ENCODE measurements at regions not wholly inside any gene's neighbourhood (a gene's known extent, or its start where the extent isn't known, plus 50 kb on each side); places are given as distances from the start of the nearest gene placed in this dataset.

DNA sequence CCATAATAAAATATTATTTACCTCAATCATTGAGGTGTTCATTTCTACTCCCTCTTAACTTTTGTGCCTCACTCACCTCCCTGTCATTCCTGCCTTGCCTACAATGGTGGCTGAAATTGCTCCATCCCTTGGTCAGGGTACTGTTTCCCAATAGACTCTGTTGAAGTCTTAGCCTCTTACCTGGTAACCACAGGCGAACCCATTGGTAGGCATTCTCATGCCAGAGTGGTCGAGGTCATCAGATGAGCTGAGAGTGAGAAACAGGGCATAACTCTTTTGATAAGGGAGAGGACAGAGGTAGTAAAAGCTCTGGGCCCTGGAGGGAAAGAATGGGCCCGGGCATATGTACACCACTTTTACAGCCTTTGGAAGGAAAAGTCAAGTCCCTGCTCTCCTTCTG lies 265.6 kb downstream of the ARRDC4 start:
- H3K27ac ChIP-seq (ENCODE audit: low read depth, low read length): no peak overlapping the region
- H3K4me1 ChIP-seq (ENCODE audit: control insufficient read depth, insufficient read depth, low read length): no peaks in the 10 kb centered on the region
- H3K9ac ChIP-seq (ENCODE audit: low read length): no peak overlapping the region
- H3K27me3 ChIP-seq (ENCODE audit: control insufficient read depth, insufficient read depth, low read length): no peaks in the 10 kb centered on the region
- no peak overlapping the region for H3K4me3 ChIP-seq (ENCODE audit: low read length)
- no peaks in the 10 kb centered on the region for H3K36me3 ChIP-seq (ENCODE audit: control insufficient read depth, insufficient read depth, low read length)

- H3K4me1 ChIP-seq (ENCODE audit: control insufficient read depth, insufficient read depth, low read length): no peaks in the 10 kb centered on the region
- H3K27ac ChIP-seq (ENCODE audit: low read depth, low read length): no peak overlapping the region
- H3K9ac ChIP-seq (ENCODE audit: low read length): no peak overlapping the region
- no peaks in the 10 kb centered on the region for H3K27me3 ChIP-seq (ENCODE audit: control insufficient read depth, insufficient read depth, low read length)
- no peaks in the 10 kb centered on the region for H3K36me3 ChIP-seq (ENCODE audit: control insufficient read depth, insufficient read depth, low read length)
- H3K4me3 ChIP-seq (ENCODE audit: low read length): no peak overlapping the region
These were observed 266.1 kb downstream of the ARRDC4 start for GRCh38 chr15:98226578-98226977.

DNA sequence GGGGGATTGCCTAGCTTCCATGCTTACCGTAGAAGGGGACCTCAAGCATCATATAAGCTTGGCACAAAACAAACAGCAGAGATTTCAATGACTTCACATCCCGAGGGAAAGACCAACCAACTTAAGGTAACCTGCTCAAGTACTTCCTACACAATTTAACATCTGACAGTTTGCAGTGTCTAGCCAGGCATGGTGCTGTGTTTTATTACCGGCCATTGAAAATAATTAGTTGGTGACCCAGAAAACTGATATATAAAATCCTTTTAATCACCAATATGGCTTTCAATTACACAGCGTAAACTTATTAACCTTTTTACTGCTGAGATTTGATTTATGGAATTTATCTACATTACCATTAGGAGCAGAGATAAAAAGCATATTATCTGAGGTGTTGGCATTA lies 268.3 kb downstream of the ARRDC4 start:
- no peaks in the 10 kb centered on the region for H3K4me1 ChIP-seq (ENCODE audit: control insufficient read depth, insufficient read depth, low read length)
- H3K9ac ChIP-seq (ENCODE audit: low read length): no peak overlapping the region
- H3K27me3 ChIP-seq (ENCODE audit: control insufficient read depth, insufficient read depth, low read length): no peaks in the 10 kb centered on the region
- H3K27ac ChIP-seq (ENCODE audit: low read depth, low read length): no peak overlapping the region
- H3K4me3 ChIP-seq (ENCODE audit: low read length): no peak overlapping the region
- no peaks in the 10 kb centered on the region for H3K36me3 ChIP-seq (ENCODE audit: control insufficient read depth, insufficient read depth, low read length)

DNA sequence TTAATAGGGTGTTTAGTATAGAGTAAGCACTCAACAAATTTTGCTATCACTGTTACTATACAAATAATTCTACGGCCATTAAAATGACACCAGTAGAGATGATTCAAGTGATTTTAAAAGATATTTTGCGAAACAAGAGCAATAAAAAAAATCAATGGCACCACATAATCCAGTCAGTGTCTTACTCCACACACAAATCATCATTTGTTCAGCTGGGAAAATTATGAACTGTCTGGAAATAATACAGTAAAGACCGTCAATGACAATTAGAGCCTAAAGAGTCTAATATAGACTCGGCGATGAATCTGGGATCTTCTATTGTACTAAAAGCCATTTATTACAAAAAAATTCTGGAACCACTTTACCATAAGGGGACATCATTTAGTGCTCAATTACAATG lies 270.5 kb downstream of the ARRDC4 start:
- H3K4me1 ChIP-seq (ENCODE audit: control insufficient read depth, insufficient read depth, low read length): no peaks in the 10 kb centered on the region

GRCh38 chr15:98231696-98232440 lies 271.4 kb downstream of the ARRDC4 start:
- H3K4me1 ChIP-seq (ENCODE audit: control insufficient read depth, insufficient read depth, low read length): no peaks in the 10 kb centered on the region
- no peak overlapping the region for H3K9ac ChIP-seq (ENCODE audit: low read length)
- H3K36me3 ChIP-seq (ENCODE audit: control insufficient read depth, insufficient read depth, low read length): no peaks in the 10 kb centered on the region
- H3K27ac ChIP-seq (ENCODE audit: low read depth, low read length): no peak overlapping the region
- H3K27me3 ChIP-seq (ENCODE audit: control insufficient read depth, insufficient read depth, low read length): no peaks in the 10 kb centered on the region
- no peak overlapping the region for H3K4me3 ChIP-seq (ENCODE audit: low read length)

More for the DNA sequence above, 270.5 kb downstream of the ARRDC4 start:
- no peaks in the 10 kb centered on the region for H3K36me3 ChIP-seq (ENCODE audit: control insufficient read depth, insufficient read depth, low read length)
- H3K9ac ChIP-seq (ENCODE audit: low read length): no peak overlapping the region
- no peak overlapping the region for H3K4me3 ChIP-seq (ENCODE audit: low read length)
- H3K27ac ChIP-seq (ENCODE audit: low read depth, low read length): no peak overlapping the region
- no peaks in the 10 kb centered on the region for H3K27me3 ChIP-seq (ENCODE audit: control insufficient read depth, insufficient read depth, low read length)

DNA sequence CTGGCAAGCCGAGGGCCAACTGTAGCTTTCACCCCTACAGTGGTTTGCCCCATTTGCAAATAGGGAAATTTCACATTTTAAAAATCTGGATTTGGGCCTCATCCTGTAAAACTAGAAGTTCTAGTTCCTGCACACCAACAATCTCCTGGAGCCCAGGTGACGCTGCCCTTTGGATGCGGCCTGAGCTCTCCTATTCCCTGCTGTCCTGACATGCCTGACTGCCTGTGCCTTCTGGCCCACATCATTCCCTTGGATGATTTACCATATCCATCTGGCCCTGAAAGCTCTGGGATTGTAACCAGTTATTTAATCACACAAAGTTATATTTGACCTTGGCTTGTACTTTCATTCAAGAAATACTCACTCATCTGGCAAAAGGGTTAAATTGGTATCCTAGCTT lies 272.3 kb downstream of the ARRDC4 start:
- H3K4me1 ChIP-seq (ENCODE audit: control insufficient read depth, insufficient read depth, low read length): no peaks in the 10 kb centered on the region
- no peak overlapping the region for H3K27ac ChIP-seq (ENCODE audit: low read depth, low read length)
- H3K36me3 ChIP-seq (ENCODE audit: control insufficient read depth, insufficient read depth, low read length): no peaks in the 10 kb centered on the region
- no peak overlapping the region for H3K4me3 ChIP-seq (ENCODE audit: low read length)
- H3K27me3 ChIP-seq (ENCODE audit: control insufficient read depth, insufficient read depth, low read length): no peaks in the 10 kb centered on the region
- no peak overlapping the region for H3K9ac ChIP-seq (ENCODE audit: low read length)

DNA sequence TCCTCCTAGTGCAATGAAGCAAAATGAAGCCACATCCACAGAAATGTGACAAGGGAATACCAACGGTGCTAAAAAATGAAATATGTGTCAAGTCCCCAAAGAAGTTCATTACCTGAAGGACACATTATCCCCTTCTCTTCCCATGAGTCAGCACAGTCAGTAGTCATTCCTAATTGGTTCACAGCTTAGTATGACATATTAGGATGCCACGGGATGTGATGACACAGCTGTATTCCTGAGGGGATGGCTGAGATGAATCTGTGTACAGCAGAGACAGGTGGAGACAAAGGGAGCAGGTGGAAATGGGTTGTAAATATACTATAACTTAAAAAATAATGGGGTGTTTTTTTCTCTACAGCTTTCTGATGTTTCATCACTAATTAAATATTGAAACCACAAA lies 273.4 kb downstream of the ARRDC4 start:
- no peaks in the 10 kb centered on the region for H3K36me3 ChIP-seq (ENCODE audit: control insufficient read depth, insufficient read depth, low read length)
- no peak overlapping the region for H3K27ac ChIP-seq (ENCODE audit: low read depth, low read length)
- H3K4me1 ChIP-seq (ENCODE audit: control insufficient read depth, insufficient read depth, low read length): no peaks in the 10 kb centered on the region
- H3K27me3 ChIP-seq (ENCODE audit: control insufficient read depth, insufficient read depth, low read length): no peaks in the 10 kb centered on the region
- no peak overlapping the region for H3K9ac ChIP-seq (ENCODE audit: low read length)
- H3K4me3 ChIP-seq (ENCODE audit: low read length): no peak overlapping the region

DNA sequence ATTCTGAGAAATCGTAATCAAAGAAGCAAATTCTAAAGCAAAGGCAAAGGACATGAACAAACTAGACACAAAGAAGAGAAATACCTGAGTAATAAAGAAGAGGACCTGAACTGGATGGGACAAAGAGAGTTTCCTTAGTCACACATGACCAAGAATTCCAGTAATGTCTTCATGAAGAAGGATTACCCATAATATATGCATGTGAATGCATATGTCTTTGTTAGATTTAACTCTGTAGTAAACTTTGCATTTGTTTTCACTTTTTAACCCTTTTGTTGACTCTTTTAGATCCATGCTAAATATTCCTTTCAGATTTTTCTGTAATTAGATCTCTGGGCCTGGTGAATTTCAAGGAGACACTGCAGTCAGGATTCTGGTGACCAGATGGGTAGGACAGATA lies 279.8 kb downstream of the ARRDC4 start:
- Histone ChIP-seq H3K27me3 (ENCODE audit: control insufficient read depth, insufficient read depth, low read length) (no peaks in the 10 kb centered on the region), H3K9ac (ENCODE audit: low read length) (no peak overlapping the region), H3K4me3 (ENCODE audit: low read length) (no peak overlapping the region), H3K4me1 (ENCODE audit: control insufficient read depth, insufficient read depth, low read length) (no peaks in the 10 kb centered on the region), H3K27ac (ENCODE audit: low read depth, low read length) (no peak overlapping the region), H3K36me3 (ENCODE audit: control insufficient read depth, insufficient read depth, low read length) (no peaks in the 10 kb centered on the region)

DNA sequence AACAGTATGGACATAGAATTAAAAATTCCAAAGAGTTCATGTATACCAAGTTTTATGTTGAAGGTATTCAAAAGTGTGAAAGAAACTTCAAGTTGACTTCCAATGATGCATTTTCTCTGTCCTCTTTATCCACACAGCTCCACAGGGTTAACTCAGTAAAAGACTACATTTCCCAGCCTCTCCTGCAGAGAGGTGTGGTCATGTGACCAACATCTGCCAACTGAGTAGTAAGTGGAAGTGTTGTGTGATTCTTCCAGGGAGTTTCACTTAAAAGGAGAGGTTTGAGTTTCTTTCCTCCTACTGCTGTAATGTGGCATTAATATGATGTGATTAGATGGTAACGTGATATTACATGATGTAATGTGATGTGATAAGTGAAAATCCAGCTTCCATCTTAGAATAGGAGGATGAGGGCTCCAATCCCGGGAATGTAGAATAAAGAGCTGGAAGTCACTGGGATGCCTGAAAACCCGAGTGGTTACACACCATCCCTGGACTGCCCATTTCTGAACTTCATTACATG lies 280.6 kb downstream of the ARRDC4 start:
- Histone ChIP-seq H3K9ac (ENCODE audit: low read length) (no peak overlapping the region), H3K4me3 (ENCODE audit: low read length) (no peak overlapping the region), H3K27me3 (ENCODE audit: control insufficient read depth, insufficient read depth, low read length) (no peaks in the 10 kb centered on the region), H3K4me1 (ENCODE audit: control insufficient read depth, insufficient read depth, low read length) (no peaks in the 10 kb centered on the region), H3K36me3 (ENCODE audit: control insufficient read depth, insufficient read depth, low read length) (no peaks in the 10 kb centered on the region), H3K27ac (ENCODE audit: low read depth, low read length) (no peak overlapping the region)

DNA sequence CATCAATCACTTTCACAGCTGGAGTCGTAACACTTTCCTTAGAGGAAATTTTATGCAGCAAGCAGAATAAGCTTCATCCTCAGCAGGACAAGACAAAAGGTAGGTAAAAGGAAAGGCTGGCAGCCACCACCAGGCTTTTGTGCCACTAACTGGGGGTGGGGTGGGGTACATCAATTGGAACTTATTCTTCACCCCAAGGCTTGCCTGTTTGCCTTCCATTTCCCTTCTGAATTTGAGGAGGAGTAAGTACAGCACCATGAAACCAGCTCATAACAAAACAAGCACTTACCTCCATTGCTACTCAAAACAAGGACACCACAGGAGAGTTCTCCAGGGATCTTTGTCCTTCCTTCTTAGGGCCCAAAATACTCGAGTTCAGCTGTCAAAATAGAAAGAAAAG lies 296.8 kb downstream of the ARRDC4 start:
- Histone ChIP-seq H3K27ac (ENCODE audit: low read depth, low read length) (no peak overlapping the region), H3K9ac (ENCODE audit: low read length) (no peak overlapping the region), H3K4me1 (ENCODE audit: control insufficient read depth, insufficient read depth, low read length) (no peaks in the 10 kb centered on the region), H3K27me3 (ENCODE audit: control insufficient read depth, insufficient read depth, low read length) (no peaks in the 10 kb centered on the region), H3K36me3 (ENCODE audit: control insufficient read depth, insufficient read depth, low read length) (no peaks in the 10 kb centered on the region), H3K4me3 (ENCODE audit: low read length) (no peak overlapping the region)

DNA sequence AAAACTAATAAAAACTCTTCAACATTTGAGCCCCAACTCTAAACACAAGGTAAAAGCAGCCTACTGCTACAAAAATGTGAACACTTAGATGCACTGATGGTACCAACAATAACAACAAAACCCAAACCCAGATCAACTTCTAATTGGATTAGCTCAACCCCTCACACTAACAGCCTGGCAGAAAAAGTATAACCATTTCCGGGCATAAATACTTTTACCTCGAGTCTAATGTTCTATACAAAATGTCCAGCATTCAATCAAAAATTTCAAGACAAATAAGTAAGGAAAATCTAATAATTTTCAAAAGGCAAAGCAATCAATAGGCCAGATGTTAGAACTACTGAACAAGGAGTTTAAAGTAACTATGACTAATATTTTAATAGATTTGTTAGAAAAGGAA lies 303.3 kb downstream of the ARRDC4 start:
- Histone ChIP-seq H3K36me3 (ENCODE audit: control insufficient read depth, insufficient read depth, low read length) (no peaks in the 10 kb centered on the region), H3K27ac (ENCODE audit: low read depth, low read length) (no peak overlapping the region), H3K4me3 (ENCODE audit: low read length) (no peak overlapping the region), H3K9ac (ENCODE audit: low read length) (no peak overlapping the region), H3K4me1 (ENCODE audit: control insufficient read depth, insufficient read depth, low read length) (no peaks in the 10 kb centered on the region), H3K27me3 (ENCODE audit: control insufficient read depth, insufficient read depth, low read length) (no peaks in the 10 kb centered on the region)

GRCh38 chr15:98266295-98266694 lies 305.8 kb downstream of the ARRDC4 start:
- Histone ChIP-seq H3K4me3 (ENCODE audit: low read length) (no peak overlapping the region), H3K36me3 (ENCODE audit: control insufficient read depth, insufficient read depth, low read length) (no peaks in the 10 kb centered on the region), H3K4me1 (ENCODE audit: control insufficient read depth, insufficient read depth, low read length) (no peaks in the 10 kb centered on the region), H3K9ac (ENCODE audit: low read length) (no peak overlapping the region), H3K27ac (ENCODE audit: low read depth, low read length) (no peak overlapping the region), H3K27me3 (ENCODE audit: control insufficient read depth, insufficient read depth, low read length) (no peaks in the 10 kb centered on the region)

- no peak overlapping the region for H3K27ac ChIP-seq (ENCODE audit: low read depth, low read length)
- no peak overlapping the region for H3K9ac ChIP-seq (ENCODE audit: low read length)
- no peak overlapping the region for H3K4me3 ChIP-seq (ENCODE audit: low read length)
- H3K27me3 ChIP-seq (ENCODE audit: control insufficient read depth, insufficient read depth, low read length): no peaks in the 10 kb centered on the region
- no peaks in the 10 kb centered on the region for H3K4me1 ChIP-seq (ENCODE audit: control insufficient read depth, insufficient read depth, low read length)
- no peaks in the 10 kb centered on the region for H3K36me3 ChIP-seq (ENCODE audit: control insufficient read depth, insufficient read depth, low read length)
These were observed 307.7 kb downstream of the ARRDC4 start for GRCh38 chr15:98268163-98268562.

All from rectal smooth muscle tissue (tissue), 1 donor.